ENCODE measurements at regions not wholly inside any gene's neighbourhood (a gene's known extent, or its start where the extent isn't known, plus 50 kb on each side); places are given as distances from the start of the nearest gene placed in this dataset.

DNA sequence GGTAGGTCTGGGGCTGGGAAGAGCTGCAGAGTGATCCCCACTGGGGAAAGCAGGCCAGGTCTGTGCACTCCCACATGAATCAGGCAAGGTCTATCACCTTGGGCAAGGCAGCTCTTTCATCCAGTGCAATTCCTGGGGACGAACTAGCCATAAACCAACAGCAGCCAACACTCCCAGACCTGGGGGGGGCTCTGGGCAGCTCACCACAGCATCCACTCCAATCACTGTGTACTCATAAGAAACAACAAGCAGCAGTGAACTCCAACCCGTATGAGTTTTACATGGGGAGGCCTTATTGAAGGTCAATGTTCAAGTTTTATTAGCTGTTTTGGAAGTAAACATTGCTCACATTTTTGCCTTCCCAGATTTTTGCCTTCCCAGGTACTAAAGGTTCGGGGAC is 157.4 kb upstream of the NAV2 start:
- no peak for TF ChIP-seq CTCF (IDR thresholded peaks at IDR 0.05; ENCODE audit: low read depth, low read length)
- TF ChIP-seq, protein P1, sequence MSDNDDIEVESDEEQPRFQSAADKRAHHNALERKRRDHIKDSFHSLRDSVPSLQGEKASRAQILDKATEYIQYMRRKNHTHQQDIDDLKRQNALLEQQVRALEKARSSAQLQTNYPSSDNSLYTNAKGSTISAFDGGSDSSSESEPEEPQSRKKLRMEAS (IDR thresholded peaks at IDR 0.05; ENCODE audit: low read depth, low read length) = no peak

All from NB4 (cell line).